Type B pancreatic cell (in vitro differentiated cells): ENCODE measurements at regions not wholly inside any gene's neighbourhood (a gene's known extent, or its start where the extent isn't known, plus 50 kb on each side); places are given as distances from the start of the nearest gene placed in this dataset.

ENCODE experiments used
- DNase-seq: peaks from one replicate; pipeline ENCODE4 v3.0.0; 2021; ENCODE audit warnings: mixed read lengths; ENCODE audit not compliant: unreplicated experiment; ENCODE audit errors: extremely low spot score
- H3K27ac Mint-ChIP-seq: 2 replicates; pipeline ENCODE4 v1.8.0; 2021; ENCODE audit warnings: mild to moderate bottlenecking, mixed read lengths
- H3K27me3 Mint-ChIP-seq: 2 replicates; pipeline ENCODE4 v1.8.0; 2021; ENCODE audit warnings: mixed read lengths
- H3K36me3 Mint-ChIP-seq: 2 replicates; pipeline ENCODE4 v1.8.0; 2021; ENCODE audit warnings: mixed read lengths
- H3K4me1 Mint-ChIP-seq: one replicate; pipeline ENCODE4 v1.8.0; 2021; ENCODE audit warnings: mixed read lengths; ENCODE audit not compliant: unreplicated experiment
- H3K4me3 Mint-ChIP-seq: 2 replicates; pipeline ENCODE4 v1.8.0; 2021; ENCODE audit warnings: mild to moderate bottlenecking, mixed read lengths
- H3K9me3 Mint-ChIP-seq: 2 replicates; pipeline ENCODE4 v1.8.0; 2021; ENCODE audit warnings: mixed read lengths
- TF ChIP-seq, protein P1 (sequence below): fragments of 200-600 bp; sonication (generic); conservative IDR thresholded peaks from 2 replicates; pipeline ENCODE4 v1.5.0; 2021; ENCODE audit warnings: antibody characterized with exemption, mild to moderate bottlenecking

DNA sequence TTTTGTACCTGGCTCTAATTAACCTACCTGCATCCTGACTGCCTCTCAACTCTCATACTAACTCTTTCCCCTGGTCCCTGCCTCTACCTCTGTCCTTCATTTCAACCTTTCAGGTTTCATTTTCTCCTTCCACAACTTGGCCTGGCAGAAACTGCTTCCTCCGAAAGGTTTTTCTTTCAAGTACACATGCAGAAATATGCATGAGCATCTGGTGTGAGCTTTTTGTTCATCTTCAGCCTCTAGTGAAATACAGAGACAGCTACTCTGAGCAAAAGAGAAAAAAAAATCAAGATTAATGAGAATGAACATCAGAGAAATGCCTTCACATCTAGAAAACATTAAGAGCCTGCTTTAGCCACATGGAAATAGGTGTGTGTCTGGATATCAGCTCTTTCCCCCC, 297.9 kb upstream of the PCSK5 start:
- H3K4me3 Mint-ChIP-seq: no peak overlapping the region
- no peak overlapping the region for H3K27ac Mint-ChIP-seq
- H3K9me3 Mint-ChIP-seq: no peaks in the 10 kb centered on the region
- H3K27me3 Mint-ChIP-seq: no peaks in the 10 kb centered on the region
- H3K36me3 Mint-ChIP-seq: no peaks in the 10 kb centered on the region
- TF ChIP-seq, protein P1, sequence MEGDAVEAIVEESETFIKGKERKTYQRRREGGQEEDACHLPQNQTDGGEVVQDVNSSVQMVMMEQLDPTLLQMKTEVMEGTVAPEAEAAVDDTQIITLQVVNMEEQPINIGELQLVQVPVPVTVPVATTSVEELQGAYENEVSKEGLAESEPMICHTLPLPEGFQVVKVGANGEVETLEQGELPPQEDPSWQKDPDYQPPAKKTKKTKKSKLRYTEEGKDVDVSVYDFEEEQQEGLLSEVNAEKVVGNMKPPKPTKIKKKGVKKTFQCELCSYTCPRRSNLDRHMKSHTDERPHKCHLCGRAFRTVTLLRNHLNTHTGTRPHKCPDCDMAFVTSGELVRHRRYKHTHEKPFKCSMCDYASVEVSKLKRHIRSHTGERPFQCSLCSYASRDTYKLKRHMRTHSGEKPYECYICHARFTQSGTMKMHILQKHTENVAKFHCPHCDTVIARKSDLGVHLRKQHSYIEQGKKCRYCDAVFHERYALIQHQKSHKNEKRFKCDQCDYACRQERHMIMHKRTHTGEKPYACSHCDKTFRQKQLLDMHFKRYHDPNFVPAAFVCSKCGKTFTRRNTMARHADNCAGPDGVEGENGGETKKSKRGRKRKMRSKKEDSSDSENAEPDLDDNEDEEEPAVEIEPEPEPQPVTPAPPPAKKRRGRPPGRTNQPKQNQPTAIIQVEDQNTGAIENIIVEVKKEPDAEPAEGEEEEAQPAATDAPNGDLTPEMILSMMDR: no peak
- no peak for DNase-seq
- no peaks in the 10 kb centered on the region for H3K4me1 Mint-ChIP-seq

DNA sequence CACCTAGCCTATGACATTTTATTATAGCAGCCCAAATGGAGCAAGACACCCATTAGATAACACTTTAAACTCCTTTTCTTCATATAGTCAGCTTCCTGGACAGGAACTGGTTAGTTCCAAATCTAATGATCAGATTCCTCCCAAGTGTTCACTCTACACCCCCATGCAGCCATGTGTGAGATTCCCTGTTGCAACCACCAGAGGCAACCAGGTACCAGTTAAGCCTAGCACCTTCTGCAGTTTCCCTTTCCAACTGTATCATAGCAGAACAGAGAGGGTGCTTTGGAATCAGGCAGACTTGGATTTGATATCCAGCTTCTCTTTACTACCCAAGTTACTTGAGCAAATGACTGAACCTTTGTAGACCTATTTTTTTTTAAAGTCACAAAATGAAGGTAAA, 296.6 kb upstream of the PCSK5 start:
- no peak for DNase-seq
- Mint-ChIP-seq H3K4me1 (no peaks in the 10 kb centered on the region), H3K27ac (no peak overlapping the region), H3K4me3 (no peak overlapping the region), H3K27me3 (no peaks in the 10 kb centered on the region), H3K9me3 (no peaks in the 10 kb centered on the region), H3K36me3 (no peaks in the 10 kb centered on the region)
- TF ChIP-seq, protein P1: no peak

- Mint-ChIP-seq H3K27ac (no peak overlapping the region), H3K4me3 (no peak overlapping the region), H3K36me3 (no peaks in the 10 kb centered on the region), H3K4me1 (no peaks in the 10 kb centered on the region), H3K27me3 (peaks cover 3% of the 10 kb centered on the region), H3K9me3 (no peaks in the 10 kb centered on the region)
- DNase-seq: no peak
- TF ChIP-seq, protein P1: no peak
These were observed 291.3 kb upstream of the PCSK5 start for GRCh38 chr9:75599126-75599525.

DNA sequence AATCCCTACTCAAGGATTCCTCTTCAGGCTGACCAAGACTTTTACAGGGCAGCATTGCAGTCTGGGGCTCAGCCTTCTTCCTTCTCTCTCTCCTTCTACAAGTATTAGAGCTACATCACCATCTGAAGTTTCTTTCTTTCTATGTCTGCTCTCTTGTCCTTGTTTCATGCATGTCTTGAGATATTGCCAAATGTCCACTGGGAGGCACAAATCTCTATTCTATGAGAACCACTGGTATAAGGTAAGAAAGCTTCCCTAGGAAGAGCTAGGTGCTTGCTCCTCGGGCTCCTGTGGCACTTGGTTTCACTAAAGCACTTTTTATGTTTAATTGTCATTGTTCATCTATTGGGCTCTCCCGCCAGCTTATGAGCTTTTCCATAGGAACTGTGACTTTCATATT, 289.2 kb upstream of the PCSK5 start:
- no peaks in the 10 kb centered on the region for H3K4me1 Mint-ChIP-seq
- no peaks in the 10 kb centered on the region for H3K36me3 Mint-ChIP-seq
- H3K27me3 Mint-ChIP-seq: peaks cover 10% of the 10 kb centered on the region
- H3K27ac Mint-ChIP-seq: no peak overlapping the region
- TF ChIP-seq, protein P1: peak; percentile 30
- H3K4me3 Mint-ChIP-seq: no peak overlapping the region
- DNase-seq: no peak
- H3K9me3 Mint-ChIP-seq: no peaks in the 10 kb centered on the region

GRCh38 chr9:75602060-75602459, 288.4 kb upstream of the PCSK5 start:
- H3K27me3 Mint-ChIP-seq: peaks cover 10% of the 10 kb centered on the region
- no peaks in the 10 kb centered on the region for H3K36me3 Mint-ChIP-seq
- H3K27ac Mint-ChIP-seq: no peak overlapping the region
- no peaks in the 10 kb centered on the region for H3K9me3 Mint-ChIP-seq
- H3K4me3 Mint-ChIP-seq: no peak overlapping the region
- no peaks in the 10 kb centered on the region for H3K4me1 Mint-ChIP-seq
- TF ChIP-seq, protein P1: no peak
- no peak for DNase-seq

DNA sequence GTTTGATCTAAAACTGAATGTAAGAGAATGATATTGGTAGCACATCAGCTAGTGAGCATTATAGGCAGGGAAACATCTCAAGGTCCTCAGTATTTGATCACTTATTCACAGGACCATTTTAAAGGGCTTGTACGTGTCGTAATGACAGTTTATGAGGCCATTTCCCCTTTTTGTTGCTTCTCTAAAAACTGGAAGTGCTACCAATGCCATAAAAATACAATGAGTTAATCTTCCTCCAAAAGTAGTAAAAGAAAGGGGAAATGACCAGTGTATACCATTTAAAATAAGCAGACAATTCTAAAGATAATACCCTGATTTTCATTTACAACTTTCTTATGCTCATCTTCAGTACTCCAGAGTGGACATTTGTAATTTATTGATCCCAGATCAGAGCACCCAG, 285.8 kb upstream of the PCSK5 start:
- Mint-ChIP-seq H3K9me3 (no peaks in the 10 kb centered on the region), H3K4me3 (no peak overlapping the region), H3K36me3 (no peaks in the 10 kb centered on the region), H3K27ac (no peak overlapping the region), H3K4me1 (no peaks in the 10 kb centered on the region), H3K27me3 (peaks cover 14% of the 10 kb centered on the region)
- TF ChIP-seq, protein P1: no peak
- DNase-seq: no peak
